Activated CD4-positive, alpha-beta T cell treated with anti-CD3 and anti-CD28 coated beads for 36 hours (primary cell): ENCODE measurements at regions not wholly inside any gene's neighbourhood (a gene's known extent, or its start where the extent isn't known, plus 50 kb on each side); places are given as distances from the start of the nearest gene placed in this dataset.

Source experiments
- ATAC-seq: fragments of 200-7000 bp; cut with Tn5 transposase; one replicate; pipeline ENCODE4 v1.10.0; 2021; ENCODE audit warnings: mild to moderate bottlenecking, moderate library complexity
- CTCF ChIA-PET: fragments of 350-600 bp; sonication (Branson Sonifier 250); formaldehyde crosslinking; loops from one replicate; lab custom pipeline; 2021; ENCODE audit warnings: antibody characterized with exemption; lab: Charles Lee
- POLR2A ChIA-PET: fragments of 350-600 bp; sonication (Branson Sonifier 250); formaldehyde crosslinking; loops from one replicate; lab custom pipeline; 2021; ENCODE audit warnings: antibody characterized with exemption, inconsistent platforms; lab: Charles Lee
- DNase-seq: peaks from one replicate; pipeline ENCODE4 v3.0.0-alpha.2; 2020
- H3K27ac Mint-ChIP-seq: one replicate; pipeline ENCODE4 v1.8.0; 2021; ENCODE audit warnings: mixed read lengths
- H3K27me3 Mint-ChIP-seq: one replicate; pipeline ENCODE4 v1.8.0; 2021; ENCODE audit warnings: mixed read lengths
- H3K36me3 Mint-ChIP-seq: one replicate; pipeline ENCODE4 v1.8.0; 2021; ENCODE audit warnings: low read depth, mixed read lengths
- H3K4me1 Mint-ChIP-seq: one replicate; pipeline ENCODE4 v1.8.0; 2021; ENCODE audit warnings: mixed read lengths
- H3K4me3 Mint-ChIP-seq: one replicate; pipeline ENCODE4 v1.8.0; 2021; ENCODE audit warnings: mild to moderate bottlenecking, moderate library complexity, mixed read lengths
- H3K9me3 Mint-ChIP-seq: one replicate; pipeline ENCODE4 v1.8.0; 2021; ENCODE audit warnings: low read depth, mixed read lengths
- intact Hi-C, 2 experiments: fragments of 100-400 bp; cut with DNase I in 1 of 2; cut with micrococcal nuclease in 1 of 2; formaldehyde crosslinking; loops; one replicate each; pipeline versions ENCODE4 v1.14.2 to v1.15.1; 2022 to 2024; cut with DNase I, micrococcal nuclease

GRCh38 chr12:40474630-40475029 lies 217.6 kb upstream of the CNTN1 start:
- Mint-ChIP-seq H3K9me3 (peaks cover 7% of the 10 kb centered on the region), H3K4me1 (no peaks in the 10 kb centered on the region), H3K27ac (no peak overlapping the region), H3K36me3 (no peaks in the 10 kb centered on the region), H3K27me3 (no peaks in the 10 kb centered on the region), H3K4me3 (no peak overlapping the region)
- ChIA-PET POLR2A (no interaction called here), CTCF (no interaction called here)
- intact Hi-C loops, result no loop called here
- ATAC-seq (no peak), DNase-seq (no peak)

GRCh38 chr12:40499856-40500255 lies 192.4 kb upstream of the CNTN1 start:
- DNase-seq, result no peak
- intact Hi-C loops, result no loop called here
- Mint-ChIP-seq H3K4me3 (no peak overlapping the region), H3K4me1 (no peaks in the 10 kb centered on the region), H3K9me3 (no peaks in the 10 kb centered on the region), H3K36me3 (no peaks in the 10 kb centered on the region), H3K27ac (no peak overlapping the region), H3K27me3 (no peaks in the 10 kb centered on the region)
- no peak for ATAC-seq
- POLR2A ChIA-PET, result no interaction called here
- CTCF ChIA-PET, result no interaction called here

- ATAC-seq (no peak), DNase-seq (no peak)
- no peaks in the 10 kb centered on the region for H3K27me3 Mint-ChIP-seq
- no peaks in the 10 kb centered on the region for H3K36me3 Mint-ChIP-seq
- ChIA-PET POLR2A (no interaction called here), CTCF (no interaction called here)
- no peak overlapping the region for H3K27ac Mint-ChIP-seq
- intact Hi-C loops, result no loop called here
- H3K4me3 Mint-ChIP-seq, result no peak overlapping the region
- H3K4me1 Mint-ChIP-seq, result no peaks in the 10 kb centered on the region
- no peaks in the 10 kb centered on the region for H3K9me3 Mint-ChIP-seq
These were observed 189.9 kb upstream of the CNTN1 start for GRCh38 chr12:40502322-40502721.

DNA sequence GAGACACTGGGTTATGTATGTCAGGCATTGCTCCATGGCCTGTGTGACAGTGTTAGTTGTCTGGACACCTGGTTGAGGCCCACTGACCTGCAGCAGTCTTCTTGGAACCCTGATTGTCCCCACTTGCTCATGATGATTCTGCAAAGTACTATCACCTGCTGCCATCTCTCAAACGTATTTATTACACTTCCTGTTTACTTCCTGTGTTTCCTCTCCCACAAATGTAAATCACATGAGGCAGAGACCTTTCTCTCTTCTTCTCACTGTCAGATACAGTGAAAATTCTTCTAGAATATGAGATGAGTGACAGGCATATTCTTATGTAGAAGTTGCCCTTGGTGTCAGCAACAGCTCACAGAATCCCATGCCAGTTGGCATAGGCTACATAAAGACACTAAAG lies 186.9 kb upstream of the CNTN1 start:
- POLR2A ChIA-PET, result no interaction called here
- DNase-seq (no peak), ATAC-seq (no peak)
- Mint-ChIP-seq H3K9me3 (peaks cover 2% of the 10 kb centered on the region), H3K36me3 (no peaks in the 10 kb centered on the region), H3K4me3 (no peak overlapping the region), H3K27me3 (no peaks in the 10 kb centered on the region), H3K27ac (no peak overlapping the region), H3K4me1 (no peaks in the 10 kb centered on the region)
- intact Hi-C loops, result loop anchor here in 1 of 2 experiments (1.0 kb wide), 1 partner anchor 8 kb away; no protein-coding TSS in a partner anchor
- CTCF ChIA-PET, result no interaction called here

DNA sequence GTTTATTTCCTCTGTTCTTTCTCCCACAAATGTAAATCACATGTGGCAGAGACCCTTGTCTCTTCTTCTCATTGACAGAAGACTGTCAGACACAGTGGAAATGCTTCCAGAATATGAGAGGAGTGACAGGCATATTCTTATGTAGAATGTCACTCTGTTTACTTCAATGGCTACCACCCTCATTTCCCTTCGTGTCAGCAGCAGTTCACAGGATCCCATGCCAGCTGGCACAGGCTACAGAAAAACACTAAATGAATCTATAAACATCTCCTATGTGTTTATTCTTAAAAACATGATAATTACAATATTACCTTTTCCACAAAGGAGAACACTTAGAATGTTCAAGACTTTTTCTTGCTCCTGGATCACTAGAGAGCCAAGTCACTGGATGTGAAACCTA lies 183.8 kb upstream of the CNTN1 start:
- Mint-ChIP-seq H3K27me3 (no peaks in the 10 kb centered on the region), H3K9me3 (peaks cover 2% of the 10 kb centered on the region), H3K4me1 (no peaks in the 10 kb centered on the region), H3K27ac (no peak overlapping the region), H3K36me3 (no peaks in the 10 kb centered on the region), H3K4me3 (no peak overlapping the region)
- intact Hi-C loops, result no loop called here
- POLR2A ChIA-PET, result no interaction called here
- no peak for DNase-seq
- no peak for ATAC-seq
- CTCF ChIA-PET, result no interaction called here

GRCh38 chr12:40511341-40511740 lies 180.9 kb upstream of the CNTN1 start:
- Mint-ChIP-seq H3K4me1 (no peaks in the 10 kb centered on the region), H3K9me3 (peaks cover 2% of the 10 kb centered on the region), H3K27ac (no peak overlapping the region), H3K4me3 (no peak overlapping the region), H3K36me3 (no peaks in the 10 kb centered on the region), H3K27me3 (no peaks in the 10 kb centered on the region)
- no peak for DNase-seq
- POLR2A ChIA-PET, result no interaction called here
- intact Hi-C loops, result no loop called here
- ATAC-seq, result no peak
- CTCF ChIA-PET, result no interaction called here

DNA sequence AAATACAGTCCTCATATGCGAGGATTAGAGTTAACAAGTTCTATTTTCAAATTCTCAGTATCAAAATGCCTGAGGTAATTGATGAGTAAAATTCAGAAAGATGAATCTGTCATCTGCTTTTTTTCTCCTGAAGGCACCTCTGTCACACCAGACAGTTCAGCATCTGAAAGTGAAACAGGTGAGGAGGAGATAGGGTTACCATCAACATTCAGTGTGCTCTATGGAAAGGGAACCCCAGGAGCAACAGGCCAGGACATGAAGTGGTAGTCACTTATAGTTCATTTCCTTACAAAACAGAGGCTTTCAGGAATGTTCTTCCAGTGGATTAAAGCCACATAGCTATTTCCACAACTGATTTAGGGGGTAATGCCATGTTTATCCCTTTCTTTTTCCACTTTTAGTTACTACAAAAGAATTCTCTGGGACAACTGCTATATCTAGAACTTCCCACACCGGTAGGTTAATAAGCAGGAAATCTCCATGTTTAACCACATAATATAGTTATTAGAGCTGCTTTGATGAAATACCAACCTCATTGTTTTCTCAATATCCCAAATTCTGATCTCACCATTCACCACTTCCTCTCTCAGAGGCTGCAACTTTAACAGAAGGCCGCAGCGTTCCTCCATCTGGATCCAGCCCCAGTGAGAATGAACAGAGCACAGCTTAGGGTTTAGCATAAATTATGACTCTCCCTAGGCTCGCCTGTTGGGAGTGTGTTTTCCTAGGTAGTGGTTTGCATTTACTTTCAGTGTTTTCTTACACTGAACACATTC lies 177.0 kb upstream of the CNTN1 start:
- DNase-seq (no peak), ATAC-seq (no peak)
- no peak overlapping the region for H3K4me3 Mint-ChIP-seq
- no peaks in the 10 kb centered on the region for H3K9me3 Mint-ChIP-seq
- no peak overlapping the region for H3K27ac Mint-ChIP-seq
- H3K4me1 Mint-ChIP-seq, result no peaks in the 10 kb centered on the region
- intact Hi-C loops, result no loop called here
- CTCF ChIA-PET, result no interaction called here
- no peaks in the 10 kb centered on the region for H3K36me3 Mint-ChIP-seq
- POLR2A ChIA-PET, result interaction anchor here (0.7 kb wide), 1 partner anchor 107 kb away, joined by 3 read pairs; no protein-coding TSS in a partner anchor
- H3K27me3 Mint-ChIP-seq, result no peaks in the 10 kb centered on the region

- no peak overlapping the region for H3K4me3 Mint-ChIP-seq
- ChIA-PET CTCF (no interaction called here), POLR2A (no interaction called here)
- H3K27ac Mint-ChIP-seq, result no peak overlapping the region
- intact Hi-C loops, result no loop called here
- no peaks in the 10 kb centered on the region for H3K9me3 Mint-ChIP-seq
- H3K36me3 Mint-ChIP-seq, result no peaks in the 10 kb centered on the region
- ATAC-seq (no peak), DNase-seq (no peak)
- no peaks in the 10 kb centered on the region for H3K27me3 Mint-ChIP-seq
- H3K4me1 Mint-ChIP-seq, result no peaks in the 10 kb centered on the region
These were observed 169.4 kb upstream of the CNTN1 start for GRCh38 chr12:40522837-40523236.

DNA sequence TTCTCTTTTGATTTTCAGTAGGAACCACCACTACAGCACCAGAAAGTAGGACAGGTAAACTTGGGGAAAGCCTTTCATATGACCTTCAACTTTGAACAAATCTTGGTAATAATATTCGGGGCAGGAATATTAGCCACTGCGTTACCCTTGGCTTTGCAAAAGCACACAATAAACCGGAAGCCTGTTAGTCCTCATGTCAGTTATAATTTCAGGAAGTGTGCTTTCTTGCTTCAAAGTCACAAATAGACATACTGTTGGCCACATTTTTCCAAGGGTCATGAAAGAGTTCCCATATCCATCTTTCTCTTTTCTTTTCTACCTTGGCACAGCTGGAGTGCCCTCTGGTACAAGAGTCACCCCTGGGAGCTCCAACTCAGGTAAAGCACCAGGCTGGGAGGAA lies 167.2 kb upstream of the CNTN1 start:
- ATAC-seq, result no peak
- Mint-ChIP-seq H3K4me3 (no peak overlapping the region), H3K27me3 (no peaks in the 10 kb centered on the region), H3K27ac (no peak overlapping the region), H3K9me3 (no peaks in the 10 kb centered on the region), H3K4me1 (no peaks in the 10 kb centered on the region), H3K36me3 (no peaks in the 10 kb centered on the region)
- intact Hi-C loops, result no loop called here
- CTCF ChIA-PET, result no interaction called here
- no peak for DNase-seq
- POLR2A ChIA-PET, result no interaction called here

DNA sequence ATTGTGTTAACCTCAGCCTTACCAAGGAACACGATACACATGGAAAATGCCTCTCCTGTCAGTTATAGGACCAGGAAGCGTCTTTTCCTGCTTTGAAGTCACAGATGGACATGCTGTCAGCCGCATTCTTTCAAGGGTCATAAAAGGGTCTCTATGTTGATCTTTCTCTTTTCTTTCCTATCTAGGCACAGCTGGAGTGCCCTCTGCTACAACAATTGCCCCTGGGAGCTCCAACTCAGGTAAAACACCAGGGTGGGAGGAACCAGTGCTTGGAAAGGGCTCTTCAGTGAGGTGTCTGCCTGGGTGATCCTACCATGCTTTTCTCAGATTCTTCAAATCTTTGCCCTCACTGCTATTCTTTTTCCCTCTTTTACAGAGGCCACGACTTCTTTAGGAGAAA lies 157.4 kb upstream of the CNTN1 start:
- DNase-seq (no peak), ATAC-seq (no peak)
- Mint-ChIP-seq H3K27ac (no peak overlapping the region), H3K4me3 (no peak overlapping the region), H3K4me1 (no peaks in the 10 kb centered on the region), H3K9me3 (peaks cover 7% of the 10 kb centered on the region), H3K27me3 (no peaks in the 10 kb centered on the region), H3K36me3 (no peaks in the 10 kb centered on the region)
- POLR2A ChIA-PET, result no interaction called here
- CTCF ChIA-PET, result interaction anchor here (0.7 to 1.0 kb wide), 2 partner anchors 15 to 140 kb away, joined by 3 read pairs; no protein-coding TSS in a partner anchor
- intact Hi-C loops, result no loop called here

GRCh38 chr12:40551466-40551865 lies 140.8 kb upstream of the CNTN1 start:
- intact Hi-C loops, result no loop called here
- Mint-ChIP-seq H3K36me3 (no peaks in the 10 kb centered on the region), H3K27ac (no peak overlapping the region), H3K9me3 (peaks cover 11% of the 10 kb centered on the region), H3K27me3 (no peaks in the 10 kb centered on the region), H3K4me1 (no peaks in the 10 kb centered on the region), H3K4me3 (no peak overlapping the region)
- POLR2A ChIA-PET, result no interaction called here
- no peak for ATAC-seq
- CTCF ChIA-PET, result no interaction called here
- DNase-seq, result no peak

GRCh38 chr12:40552868-40553267 lies 139.4 kb upstream of the CNTN1 start:
- POLR2A ChIA-PET, result no interaction called here
- Mint-ChIP-seq H3K27me3 (no peaks in the 10 kb centered on the region), H3K36me3 (no peaks in the 10 kb centered on the region), H3K27ac (no peak overlapping the region), H3K4me3 (no peak overlapping the region), H3K9me3 (peaks cover 11% of the 10 kb centered on the region), H3K4me1 (no peaks in the 10 kb centered on the region)
- intact Hi-C loops, result no loop called here
- ATAC-seq (no peak), DNase-seq (no peak)
- CTCF ChIA-PET, result no interaction called here
